GM12878 (cell line): ENCODE measurements at regions not wholly inside any gene's neighbourhood (a gene's known extent, or its start where the extent isn't known, plus 50 kb on each side); places are given as distances from the start of the nearest gene placed in this dataset.

ENCODE experiments used
- ATAC-seq: fragments of 200-7000 bp; cut with Tn5 transposase; 3 replicates; pipeline ENCODE4 v1.9.1; 2020; ENCODE audit warnings: mild to moderate bottlenecking, moderate library complexity
- BruUV-seq: library from RNA; stranded (reverse); fragments of 400-500 nt; replicated peaks from 2 replicates; lab custom pipeline; 2021; lab: Mats Ljungman, UMichigan
- CTCF ChIA-PET: fragments of 300-600 bp; sonication (Branson Sonifier 250); formaldehyde crosslinking; extraction: SDS; loops from one replicate; lab custom pipeline; 2021; ENCODE audit warnings: inconsistent platforms; lab: Yijun Ruan, JAX
- POLR2A ChIA-PET: fragments of 350-600 bp; formaldehyde crosslinking; extraction: SDS; loops from one replicate; lab custom pipeline; 2021; ENCODE audit warnings: inconsistent platforms; lab: Charles Lee
- RAD21 ChIA-PET: fragments of 300-600 bp; sonication (Branson Sonifier 250); formaldehyde crosslinking; loops from one replicate; lab custom pipeline; 2023; ENCODE audit warnings: antibody characterized with exemption; ENCODE audit not compliant: unreplicated experiment; lab: Charles Lee
- SMC1A ChIA-PET: fragments of 300-600 bp; sonication (Branson Sonifier 250); formaldehyde crosslinking; loops from one replicate; lab custom pipeline; 2023; ENCODE audit not compliant: unreplicated experiment, uncharacterized antibody; lab: Charles Lee
- DNase-seq: peaks from one replicate; pipeline ENCODE4 v3.0.0-alpha.2; 2011; ENCODE audit warnings: low read depth, low spot score
- FAIRE-seq: peaks from 3 replicates; lab custom pipeline; 2011; peaks lifted over from hg19 to GRCh38; lab: Jason Lieb, UNC
- H2AFZ ChIP-seq: 2 replicates; pipeline ENCODE4 v1.6.0; 2011; ENCODE audit warnings: low read depth, low read length, control low read depth; ENCODE audit not compliant: control insufficient read depth
- H3K27ac ChIP-seq: 2 replicates; pipeline ENCODE4 v1.5.1; 2011; ENCODE audit warnings: control low read depth; ENCODE audit not compliant: control insufficient read depth, insufficient read depth
- H3K27me3 ChIP-seq, 2 experiments: replicated peaks in 1 of 2; 2 replicates each; pipeline versions ENCODE4 v1.6.0 to v1.6.1; 2011; ENCODE audit warnings: low read length in 1 of 2; ENCODE audit not compliant: control insufficient read depth in 2 of 2, insufficient read depth in 2 of 2
- H3K36me3 ChIP-seq, 2 experiments: 2 replicates each; pipeline ENCODE4 v1.5.1; 2011; ENCODE audit warnings: low read length in 1 of 2; ENCODE audit not compliant: control insufficient read depth in 2 of 2, insufficient read depth in 2 of 2
- H3K4me1 ChIP-seq: 2 replicates; pipeline ENCODE4 v1.6.1; 2011; ENCODE audit warnings: mild to moderate bottlenecking, low read length, moderate library complexity, mixed read lengths; ENCODE audit not compliant: control insufficient read depth, insufficient read depth
- H3K4me2 ChIP-seq: 2 replicates; pipeline ENCODE4 v1.6.0; 2011; ENCODE audit warnings: control low read depth; ENCODE audit not compliant: control insufficient read depth, insufficient read depth
- H3K4me3 ChIP-seq: fragments of 200-600 bp; sonication (generic); 2 replicates; pipeline ENCODE4 v1.5.1; 2016
- H3K79me2 ChIP-seq: 2 replicates; pipeline ENCODE4 v1.6.0; 2011; ENCODE audit warnings: low read length; ENCODE audit not compliant: control insufficient read depth, insufficient read depth
- H3K9ac ChIP-seq: 2 replicates; pipeline ENCODE4 v1.8.0; 2011; ENCODE audit warnings: low read length, control low read depth, mixed read lengths; ENCODE audit not compliant: control insufficient read depth, insufficient read depth
- H3K9me3 ChIP-seq: replicated peaks from 3 replicates; pipeline ENCODE4 v1.5.1; 2011; ENCODE audit warnings: mild to moderate bottlenecking, low read length; ENCODE audit not compliant: control insufficient read depth, insufficient read depth
- H4K20me1 ChIP-seq: 2 replicates; pipeline ENCODE4 v1.6.0; 2011; ENCODE audit not compliant: control insufficient read depth, insufficient read depth
- BACH1 ChIP-seq: fragments of 450-650 bp; IDR thresholded peaks from 2 replicates; pipeline ENCODE4 v1.6.1; 2017; ENCODE audit warnings: mild to moderate bottlenecking, borderline replicate concordance
- CHD2 ChIP-seq: IDR thresholded peaks from 2 replicates; pipeline ENCODE4 v1.6.1; 2011; ENCODE audit warnings: low read depth, low read length, improper control_type of control experiment, borderline replicate concordance
- CTCF ChIP-seq, 3 experiments: IDR thresholded peaks in 2 of 3; conservative IDR thresholded peaks in 1 of 3; 2 replicates each; pipeline ENCODE4 v1.5.1; 2011; ENCODE audit warnings: low read depth in 3 of 3, low read length in 3 of 3, mild to moderate bottlenecking in 3 of 3, control low read depth in 2 of 3, moderate library complexity in 2 of 3, inconsistent platforms in 1 of 3, mixed read lengths in 1 of 3; ENCODE audit not compliant: control insufficient read depth in 2 of 3, insufficient read depth in 1 of 3; ENCODE audit errors: extremely low read depth in 1 of 3
- FOXK2 ChIP-seq: fragments of 450-650 bp; IDR thresholded peaks from 2 replicates; pipeline ENCODE4 v1.6.1; 2017; ENCODE audit warnings: mild to moderate bottlenecking, moderate library complexity
- HDAC2 ChIP-seq: fragments of 200-600 bp; sonication (generic); IDR thresholded peaks from 2 replicates; pipeline ENCODE4 v1.6.1; 2017
- KLF5 ChIP-seq: fragments of 450-650 bp; IDR thresholded peaks from 2 replicates; pipeline ENCODE4 v1.6.1; 2014; ENCODE audit warnings: mild to moderate bottlenecking; ENCODE audit not compliant: partially characterized antibody
- MAX ChIP-seq: IDR thresholded peaks from 2 replicates; pipeline ENCODE4 v1.6.1; 2012; ENCODE audit warnings: low read depth, low read length, improper control_type of control experiment
- MEF2B ChIP-seq: fragments of 450-650 bp; IDR thresholded peaks from 2 replicates; pipeline ENCODE4 v1.6.1; 2018; ENCODE audit warnings: mild to moderate bottlenecking, moderate library complexity; ENCODE audit not compliant: partially characterized antibody, poor library complexity, severe bottlenecking
- MYB ChIP-seq: fragments of 150-350 bp; IDR thresholded peaks from 2 replicates; pipeline ENCODE4 v1.6.1; 2014; ENCODE audit warnings: mild to moderate bottlenecking, low read depth, low read length, borderline replicate concordance
- NFYB ChIP-seq: IDR thresholded peaks from 2 replicates; pipeline ENCODE4 v1.6.1; 2011; ENCODE audit warnings: low read depth, mild to moderate bottlenecking, low read length, improper control_type of control experiment, moderate library complexity; ENCODE audit not compliant: insufficient read depth
- PRDM15 ChIP-seq: fragments of 450-650 bp; formaldehyde crosslinking; IDR thresholded peaks from 2 replicates; pipeline ENCODE4 v1.4.0; 2020; ENCODE audit warnings: mild to moderate bottlenecking, moderate library complexity
- SMC3 ChIP-seq: IDR thresholded peaks from 2 replicates; pipeline ENCODE4 v1.6.1; 2011; ENCODE audit warnings: low read length, improper control_type of control experiment, borderline replicate concordance
- SREBF1 ChIP-seq: IDR thresholded peaks from 2 replicates; pipeline ENCODE4 v1.6.1; 2012; ENCODE audit warnings: mild to moderate bottlenecking, low read length
- TCF12 ChIP-seq: IDR thresholded peaks from 2 replicates; pipeline ENCODE4 v1.6.1; 2011; ENCODE audit warnings: low read depth, mild to moderate bottlenecking, low read length
- YY1 ChIP-seq: IDR thresholded peaks from 2 replicates; pipeline ENCODE4 v1.6.1; 2011; ENCODE audit warnings: low read depth, mild to moderate bottlenecking, low read length
- WGBS: methylation state at CpG from one replicate; pipeline ENCODE4 v1.1.6; 2016; ENCODE audit warnings: low lambda C conversion rate; ENCODE audit not compliant: insufficient replicate concordance, insufficient coverage; ENCODE audit errors: missing lambda C conversion rate; 5-methylcytosine and 5-hydroxymethylcytosine counted together
- in situ Hi-C: fragments of 300-500 bp; cut with MboI; formaldehyde crosslinking; loops from 9 replicates; pipeline ENCODE4 v1.14.3; 2018; ENCODE audit warnings: mixed read lengths
- intact Hi-C: fragments of 100-400 bp; cut with micrococcal nuclease; formaldehyde crosslinking; loops from one replicate; pipeline ENCODE4 v1.14.2; 2022; ENCODE audit not compliant: unreplicated experiment
- TF ChIP-seq, protein P1 (sequence below): fragments of 450-650 bp; IDR thresholded peaks from 2 replicates; pipeline ENCODE4 v1.6.1; 2017; ENCODE audit warnings: mild to moderate bottlenecking, low read depth, inconsistent platforms; ENCODE audit not compliant: poor library complexity, severe bottlenecking

GRCh38 chr5:5886812-5887486 is 464.5 kb downstream of the ICE1 start:
- no peaks in the 10 kb centered on the region for H3K79me2 ChIP-seq
- 26% methylated on average over 36 of the region's 42 CpGs for whole genome bisulfite sequencing
- no peaks in the 10 kb centered on the region for H3K4me1 ChIP-seq
- H3K9ac ChIP-seq, result no peak overlapping the region
- RAD21 ChIA-PET, result interaction anchor here (1.0 kb wide), 1 partner anchor 690 kb away, joined by 4 read pairs; no protein-coding TSS in a partner anchor
- FAIRE-seq, result no peak
- H2AFZ ChIP-seq, result no peak overlapping the region
- SMC1A ChIA-PET, result interaction anchor here (1.0 to 1.2 kb wide), 2 partner anchors 131 to 612 kb away, joined by 3 to 5 read pairs; no protein-coding TSS in a partner anchor
- H3K9me3 ChIP-seq, result no peaks in the 10 kb centered on the region; the same call in 2 of the 3 replicates
- POLR2A ChIA-PET, result no interaction called here
- BruUV-seq, result no TSS peak
- no peaks in the 10 kb centered on the region; a peak in 1 of 4 replicates for H3K27me3 ChIP-seq
- intact Hi-C loops, result loop anchor here (10.0 kb wide), 1 partner anchor 688 kb away; no protein-coding TSS in a partner anchor
- H3K36me3 ChIP-seq, result no peaks in the 10 kb centered on the region
- H3K4me3 ChIP-seq, result no peak overlapping the region
- H4K20me1 ChIP-seq, result no peaks in the 10 kb centered on the region
- no peak overlapping the region for H3K27ac ChIP-seq
- H3K4me2 ChIP-seq, result no peak overlapping the region
- DNase-seq, result no peak
- peak; percentile 97 for ATAC-seq
- in situ Hi-C loops, result no loop called here
- CTCF ChIA-PET, result interaction anchor here (0.9 to 1.7 kb wide), 7 partner anchors 34 to 548 kb away, joined by 3 to 6 read pairs (median 3); no protein-coding TSS in a partner anchor
- TF ChIP-seq HDAC2 (no peak), MYB (no peak), CTCF (IDR thresholded peaks at IDR 0.05 in 2 of 3, conservative IDR thresholded peaks at IDR 0.05 in 1 of 3; ENCODE audit: control insufficient read depth in 2 of 3, extremely low read depth in 1 of 3, insufficient read depth in 1 of 3, low read depth in 3 of 3, low read length in 3 of 3) (peak; percentile 70 to 82 (median 74)), SMC3 (peak; percentile 72; the same call in 1 of the 2 replicates), MAX (no peak), TCF12 (peak; percentile 86), KLF5 (no peak), PRDM15 (CRISPR knock-in tag) (no peak), YY1 (peak; percentile 59), NFYB (no peak), BACH1 (no peak), FOXK2 (no peak), SREBF1 (no peak), MEF2B (no peak), CHD2 (no peak)
- TF ChIP-seq, protein P1, sequence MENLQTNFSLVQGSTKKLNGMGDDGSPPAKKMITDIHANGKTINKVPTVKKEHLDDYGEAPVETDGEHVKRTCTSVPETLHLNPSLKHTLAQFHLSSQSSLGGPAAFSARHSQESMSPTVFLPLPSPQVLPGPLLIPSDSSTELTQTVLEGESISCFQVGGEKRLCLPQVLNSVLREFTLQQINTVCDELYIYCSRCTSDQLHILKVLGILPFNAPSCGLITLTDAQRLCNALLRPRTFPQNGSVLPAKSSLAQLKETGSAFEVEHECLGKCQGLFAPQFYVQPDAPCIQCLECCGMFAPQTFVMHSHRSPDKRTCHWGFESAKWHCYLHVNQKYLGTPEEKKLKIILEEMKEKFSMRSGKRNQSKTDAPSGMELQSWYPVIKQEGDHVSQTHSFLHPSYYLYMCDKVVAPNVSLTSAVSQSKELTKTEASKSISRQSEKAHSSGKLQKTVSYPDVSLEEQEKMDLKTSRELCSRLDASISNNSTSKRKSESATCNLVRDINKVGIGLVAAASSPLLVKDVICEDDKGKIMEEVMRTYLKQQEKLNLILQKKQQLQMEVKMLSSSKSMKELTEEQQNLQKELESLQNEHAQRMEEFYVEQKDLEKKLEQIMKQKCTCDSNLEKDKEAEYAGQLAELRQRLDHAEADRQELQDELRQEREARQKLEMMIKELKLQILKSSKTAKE, result no peak
